ENCODE measurements at regions not wholly inside any gene's neighbourhood (a gene's known extent, or its start where the extent isn't known, plus 50 kb on each side); places are given as distances from the start of the nearest gene placed in this dataset.

DNA sequence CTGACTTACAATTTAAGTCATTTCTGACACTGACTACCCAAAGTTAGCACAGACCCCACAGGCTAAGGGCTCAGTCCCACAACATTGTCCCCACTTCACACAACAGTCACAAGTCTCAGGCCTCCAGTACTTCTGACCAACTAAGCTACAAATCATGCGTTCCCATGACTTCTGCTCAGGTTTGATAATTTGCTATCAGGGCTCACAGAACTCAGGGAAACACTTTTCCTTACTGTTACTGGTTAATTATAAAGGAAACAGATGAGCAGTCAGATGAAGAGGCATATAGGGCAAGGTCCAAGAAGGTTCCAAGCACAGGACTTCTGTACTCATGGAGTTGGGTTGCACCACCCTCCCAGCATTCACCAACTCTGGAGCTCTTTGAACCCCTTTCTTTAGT is 151.2 kb upstream of the TNR start:
- DNase-seq (ENCODE audit: low spot score), result no peak
- no peak for FAIRE-seq

- FAIRE-seq (no peak), DNase-seq (ENCODE audit: low spot score) (no peak)
These were observed 149.8 kb upstream of the TNR start for GRCh38 chr1:175893192-175893591.

DNA sequence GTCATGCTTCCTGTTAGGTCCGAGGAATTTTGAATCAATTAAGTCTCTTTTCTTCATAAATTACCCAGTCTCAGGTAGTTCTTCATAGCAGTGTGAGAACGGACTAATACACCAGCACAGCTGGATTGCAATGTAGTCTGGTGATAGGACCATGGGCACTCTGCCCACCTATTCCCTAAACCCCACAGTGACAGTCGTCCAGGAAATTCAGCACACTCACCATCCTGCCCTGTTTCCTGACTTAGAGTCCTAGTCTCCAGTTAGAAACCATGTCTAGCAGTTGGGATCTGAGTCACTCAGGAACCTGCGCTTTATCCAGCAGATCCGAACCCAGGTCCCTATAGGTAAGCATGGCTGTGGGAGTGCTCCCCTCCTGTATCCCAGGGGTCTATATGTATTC is 149.3 kb upstream of the TNR start:
- FAIRE-seq, result no peak
- DNase-seq (ENCODE audit: low spot score), result no peak

DNA sequence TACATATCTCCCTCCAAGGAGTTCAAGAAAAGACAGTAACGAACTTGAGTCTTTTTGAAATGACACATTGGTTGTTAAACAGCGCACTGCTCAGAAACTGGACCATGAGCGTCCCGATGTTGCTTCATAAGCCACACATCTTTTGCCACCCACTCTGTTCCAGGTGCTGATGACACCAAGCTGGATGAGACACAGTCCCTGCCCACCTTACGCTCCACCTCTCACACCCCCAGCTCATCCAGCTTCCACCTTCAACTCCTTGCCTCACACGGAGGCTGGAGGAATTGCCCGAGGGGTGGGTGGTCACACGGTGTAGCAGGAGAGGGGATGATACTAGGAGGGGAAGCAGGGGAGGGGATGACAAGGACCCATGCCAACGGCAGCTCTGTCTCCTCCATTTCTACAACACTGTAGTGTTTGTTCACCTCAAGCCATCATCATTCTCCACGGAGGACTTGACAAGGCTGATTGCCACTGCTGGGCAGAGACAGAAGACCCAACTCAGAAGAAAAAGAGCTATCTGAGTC is 148.5 kb upstream of the TNR start:
- no peak for DNase-seq (ENCODE audit: low spot score)
- no peak for FAIRE-seq

- FAIRE-seq, result no peak
- no peak for DNase-seq (ENCODE audit: low spot score)
These were observed 147.6 kb upstream of the TNR start for GRCh38 chr1:175890958-175891357.

GRCh38 chr1:175889848-175890247 is 146.5 kb upstream of the TNR start:
- no peak for FAIRE-seq
- DNase-seq (ENCODE audit: low spot score), result no peak

DNA sequence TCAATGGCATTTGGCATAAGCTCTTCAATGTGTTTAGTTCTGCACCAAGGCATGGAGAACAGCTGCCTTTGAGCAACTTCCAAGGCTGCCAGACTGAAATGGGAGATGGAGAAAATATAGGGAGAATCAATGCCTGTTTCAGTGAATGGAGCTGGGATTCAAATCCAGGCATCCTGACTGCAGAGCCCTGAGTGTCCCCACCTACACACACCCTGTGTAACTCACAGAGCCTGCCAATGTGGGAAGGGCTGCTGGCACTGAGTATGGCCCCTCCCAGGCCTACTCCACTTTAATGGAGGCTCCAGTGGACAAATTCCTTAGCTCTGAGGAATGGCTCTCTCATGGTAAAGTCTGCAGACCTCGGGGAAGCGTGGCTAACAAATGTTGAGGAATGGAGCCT is 145.6 kb upstream of the TNR start:
- FAIRE-seq (no peak), DNase-seq (ENCODE audit: low spot score) (no peak)

DNA sequence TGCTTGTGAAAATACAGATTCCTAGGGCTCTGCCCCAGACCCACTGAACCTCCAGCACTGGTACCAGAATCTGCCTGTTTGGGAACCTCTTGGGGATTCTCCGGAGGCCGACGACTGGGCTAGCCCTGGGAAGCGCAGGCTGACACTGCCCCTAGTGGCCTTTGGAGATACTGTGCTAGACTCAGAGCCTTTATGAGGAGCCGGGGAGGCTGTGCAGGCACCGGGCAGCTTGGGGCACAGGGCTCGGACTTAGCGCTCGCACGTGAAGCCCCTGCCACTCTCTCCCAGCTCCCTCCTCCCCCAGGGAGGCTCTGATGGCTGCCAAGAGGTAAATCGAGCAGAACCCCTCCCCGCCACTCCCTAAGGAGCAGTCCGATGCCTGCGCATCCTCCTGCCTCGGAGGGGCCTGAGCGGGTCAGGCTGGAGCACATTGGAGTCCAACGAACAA is 144.6 kb upstream of the TNR start:
- FAIRE-seq, result no peak

DNA sequence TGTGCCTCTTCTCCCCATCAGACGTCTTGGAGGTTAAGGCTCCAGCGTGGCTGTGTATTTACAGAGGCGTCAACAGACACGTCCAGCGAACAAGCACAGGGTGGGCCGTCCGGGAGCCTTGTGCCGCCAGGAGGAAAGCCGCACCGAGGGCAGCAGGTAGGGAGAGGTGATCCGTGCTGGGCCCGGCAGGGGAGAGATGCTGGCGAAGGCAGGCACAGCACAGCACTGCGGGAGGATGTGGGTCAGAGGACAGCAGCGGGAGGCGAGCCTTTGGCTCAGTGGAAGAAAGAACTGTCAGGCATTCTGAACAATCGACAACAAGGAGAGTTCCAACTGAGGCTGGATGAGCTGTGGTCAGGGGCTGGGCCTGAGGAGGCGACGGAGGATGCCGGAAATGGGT is 144.1 kb upstream of the TNR start:
- no peak for DNase-seq (ENCODE audit: low spot score)
- FAIRE-seq, result no peak

More for the DNA sequence above, 144.6 kb upstream of the TNR start:
- peak; percentile 37 for DNase-seq (ENCODE audit: low spot score)

- FAIRE-seq, result no peak
- DNase-seq (ENCODE audit: low spot score), result no peak
These were observed 141.9 kb upstream of the TNR start for GRCh38 chr1:175885326-175885725.

- no peak for DNase-seq (ENCODE audit: low spot score)
- no peak for FAIRE-seq
These were observed 141.0 kb upstream of the TNR start for GRCh38 chr1:175884369-175884768.

- FAIRE-seq (no peak), DNase-seq (ENCODE audit: low spot score) (no peak)
These were observed 138.8 kb upstream of the TNR start for GRCh38 chr1:175882192-175882591.

GRCh38 chr1:175881246-175881976 is 138.0 kb upstream of the TNR start:
- FAIRE-seq (no peak), DNase-seq (ENCODE audit: low spot score) (no peak)

DNA sequence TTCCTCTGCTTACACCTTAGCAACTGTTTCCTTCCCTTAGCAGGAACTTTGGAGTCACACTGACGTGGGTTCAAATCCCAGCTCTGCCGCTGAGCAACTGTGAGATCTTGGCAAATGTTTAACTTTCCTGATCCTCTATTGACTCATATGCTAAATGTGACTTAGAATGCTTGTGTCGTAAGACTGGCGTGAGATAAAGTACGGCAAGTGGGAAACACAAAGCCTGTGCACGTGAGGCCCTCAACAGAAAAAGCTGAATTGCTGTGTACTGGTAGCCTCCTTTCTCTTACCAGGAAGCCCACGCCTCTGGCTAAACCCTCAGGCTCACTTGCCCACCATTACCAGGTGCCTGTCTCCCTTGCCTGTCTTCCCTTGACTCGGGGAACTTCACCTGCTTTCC is 135.4 kb upstream of the TNR start:
- DNase-seq (ENCODE audit: low spot score), result no peak
- FAIRE-seq, result no peak

GRCh38 chr1:175877939-175878737 is 134.7 kb upstream of the TNR start:
- FAIRE-seq, result no peak

DNA sequence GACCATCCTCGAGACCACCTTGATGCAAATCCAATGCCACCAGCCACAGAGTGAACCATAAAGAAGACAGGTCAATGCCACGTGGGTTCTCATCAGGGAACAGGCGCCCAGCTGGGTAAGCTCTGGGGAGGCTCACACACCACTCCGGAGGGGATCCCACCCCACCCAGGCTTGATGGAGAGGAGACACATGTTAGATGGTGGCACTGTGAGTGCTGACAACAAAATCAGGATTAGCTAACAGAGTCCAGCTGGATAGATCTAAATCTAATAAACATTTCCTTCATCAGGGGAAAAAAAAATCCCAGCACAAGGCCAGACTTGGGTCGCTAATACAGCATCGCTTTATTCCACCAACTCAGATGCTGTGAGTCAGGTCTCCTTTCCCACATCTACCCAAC is 132.2 kb upstream of the TNR start:
- DNase-seq (ENCODE audit: low spot score), result no peak
- no peak for FAIRE-seq

More at GRCh38 chr1:175877939-175878737, 134.7 kb upstream of the TNR start:
- DNase-seq (ENCODE audit: low spot score), result no peak

DNA sequence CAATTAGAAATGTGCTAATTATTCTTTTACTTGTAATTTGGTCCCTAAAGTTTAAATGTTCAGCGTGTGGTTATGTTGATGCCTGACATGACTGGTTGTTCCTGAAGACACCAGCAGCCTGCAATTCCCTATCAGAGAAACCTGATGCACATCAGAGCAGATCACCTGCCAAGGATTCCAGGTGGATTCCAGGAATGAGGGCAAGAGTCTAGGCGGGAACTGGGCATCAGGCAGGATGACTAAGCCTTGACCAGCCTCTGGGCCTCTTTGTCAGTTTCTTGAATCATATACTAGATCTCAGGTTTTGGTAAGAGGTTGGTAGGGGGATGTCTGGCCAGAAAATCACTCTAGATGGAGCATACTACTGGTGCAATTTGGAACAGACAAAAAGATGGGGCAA is 130.7 kb upstream of the TNR start:
- FAIRE-seq (no peak), DNase-seq (ENCODE audit: low spot score) (no peak)

DNA sequence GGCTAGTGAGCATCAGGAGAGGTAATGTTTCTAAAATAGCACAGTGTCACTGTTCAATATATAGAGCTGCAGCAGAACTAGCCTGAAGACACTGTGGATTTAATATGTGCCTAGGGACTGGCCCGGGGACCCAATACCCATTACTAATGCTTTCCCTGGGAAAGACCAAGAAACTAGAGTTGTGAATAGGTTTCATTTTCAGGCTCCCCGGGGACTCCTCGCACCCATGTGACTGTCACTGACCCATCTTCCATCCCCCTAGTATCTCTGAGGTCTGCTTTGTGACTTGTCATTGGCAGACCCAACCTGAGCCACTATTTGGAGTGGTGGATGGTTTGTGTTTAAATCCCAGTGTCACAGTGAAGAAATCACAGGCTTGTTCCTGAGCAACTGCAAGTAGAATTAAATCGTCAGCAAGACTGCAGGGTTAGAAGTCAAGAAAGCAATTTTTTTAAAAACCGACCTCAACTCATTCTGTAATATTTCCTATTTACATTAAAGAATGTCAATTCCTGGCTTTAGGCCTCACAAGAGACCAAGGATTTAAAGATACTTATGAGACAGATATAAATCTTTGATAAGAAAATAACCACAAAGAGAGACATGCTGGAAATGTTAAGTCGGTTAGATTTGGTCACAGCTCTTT is 130.0 kb upstream of the TNR start:
- FAIRE-seq (no peak), DNase-seq (ENCODE audit: low spot score) (no peak)

- DNase-seq (ENCODE audit: low spot score) (no peak), FAIRE-seq (no peak)
These were observed 129.2 kb upstream of the TNR start for GRCh38 chr1:175872588-175872987.

GRCh38 chr1:175871647-175872046 is 128.3 kb upstream of the TNR start:
- DNase-seq (ENCODE audit: low spot score), result no peak
- no peak for FAIRE-seq

DNA sequence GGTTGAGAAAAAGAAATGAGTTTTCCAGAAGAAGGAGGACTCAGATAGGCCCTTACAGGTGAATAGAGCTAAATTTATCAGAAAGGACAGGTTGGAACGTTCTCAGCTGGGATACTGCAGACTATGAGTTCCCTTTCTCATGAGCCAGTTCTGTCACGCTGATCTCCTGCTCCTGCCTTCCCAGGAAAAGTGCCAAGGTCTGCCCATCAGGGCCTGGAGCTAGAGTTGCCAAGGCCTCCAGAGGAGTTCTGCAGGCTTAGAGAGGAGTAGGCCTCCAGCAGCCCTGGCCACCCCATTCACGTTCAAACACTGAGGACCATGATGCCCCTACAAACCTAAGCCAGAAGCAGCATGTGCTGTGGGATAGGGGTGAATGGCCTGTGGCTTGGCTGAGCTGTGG is 126.8 kb upstream of the TNR start:
- DNase-seq (ENCODE audit: low spot score) (no peak), FAIRE-seq (no peak)

DNA sequence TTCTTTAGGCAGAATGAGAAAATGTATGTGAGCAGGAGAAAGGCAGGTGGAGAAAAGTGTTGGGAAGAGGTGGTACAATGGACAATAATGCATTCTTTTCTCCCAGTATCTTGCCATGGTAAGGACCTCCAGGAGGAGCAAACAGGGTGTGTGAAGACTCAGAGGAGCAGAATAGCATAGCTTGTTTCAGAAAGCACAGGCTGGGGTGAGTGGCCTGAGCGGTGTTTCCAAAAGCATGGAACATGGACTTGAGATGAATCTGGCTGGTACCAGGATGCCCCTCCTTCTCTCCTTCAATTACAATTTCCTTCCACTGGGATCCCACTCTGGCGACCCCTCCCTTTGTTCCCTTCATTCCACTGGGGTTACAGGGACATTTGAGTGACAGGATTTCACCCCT is 123.4 kb upstream of the TNR start:
- FAIRE-seq, result no peak
- DNase-seq (ENCODE audit: low spot score), result no peak

All from urothelium cell line (cell line).